ENCODE measurements at regions not wholly inside any gene's neighbourhood (a gene's known extent, or its start where the extent isn't known, plus 50 kb on each side); places are given as distances from the start of the nearest gene placed in this dataset.

DNA sequence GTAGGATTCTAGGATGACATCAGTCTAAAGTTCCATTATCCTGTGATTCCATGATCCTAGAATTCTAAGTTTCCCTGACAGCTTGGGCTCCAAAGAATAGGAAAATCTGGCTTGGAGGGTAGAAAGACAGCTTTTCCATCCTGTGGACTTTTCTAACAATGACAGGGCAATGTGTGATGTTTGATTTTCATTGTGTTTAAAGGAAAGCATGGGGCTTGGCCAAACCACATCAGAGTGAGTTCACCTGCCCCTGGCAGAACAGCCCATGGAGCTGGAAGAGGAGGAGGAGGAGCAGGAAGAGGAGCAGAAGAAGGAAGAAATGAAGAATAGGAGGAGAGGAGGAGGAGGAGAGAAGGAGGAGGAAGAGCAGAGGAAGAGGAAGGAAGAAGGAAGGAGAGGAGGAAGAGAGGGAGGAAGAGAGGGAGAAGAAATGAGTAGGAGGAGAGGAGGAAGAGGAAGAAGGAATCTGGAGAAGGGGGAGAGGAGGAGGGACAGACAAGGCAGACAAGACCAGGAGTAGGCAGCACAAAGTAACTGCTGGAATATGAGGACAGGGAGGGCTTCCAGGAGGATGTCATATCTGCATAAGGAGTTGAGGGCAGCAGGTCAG, 53.1 kb upstream of the WNT11 start:
- TF ChIP-seq POLR2A (IDR thresholded peaks at IDR 0.05), result no peak
- TF ChIP-seq, protein P1, sequence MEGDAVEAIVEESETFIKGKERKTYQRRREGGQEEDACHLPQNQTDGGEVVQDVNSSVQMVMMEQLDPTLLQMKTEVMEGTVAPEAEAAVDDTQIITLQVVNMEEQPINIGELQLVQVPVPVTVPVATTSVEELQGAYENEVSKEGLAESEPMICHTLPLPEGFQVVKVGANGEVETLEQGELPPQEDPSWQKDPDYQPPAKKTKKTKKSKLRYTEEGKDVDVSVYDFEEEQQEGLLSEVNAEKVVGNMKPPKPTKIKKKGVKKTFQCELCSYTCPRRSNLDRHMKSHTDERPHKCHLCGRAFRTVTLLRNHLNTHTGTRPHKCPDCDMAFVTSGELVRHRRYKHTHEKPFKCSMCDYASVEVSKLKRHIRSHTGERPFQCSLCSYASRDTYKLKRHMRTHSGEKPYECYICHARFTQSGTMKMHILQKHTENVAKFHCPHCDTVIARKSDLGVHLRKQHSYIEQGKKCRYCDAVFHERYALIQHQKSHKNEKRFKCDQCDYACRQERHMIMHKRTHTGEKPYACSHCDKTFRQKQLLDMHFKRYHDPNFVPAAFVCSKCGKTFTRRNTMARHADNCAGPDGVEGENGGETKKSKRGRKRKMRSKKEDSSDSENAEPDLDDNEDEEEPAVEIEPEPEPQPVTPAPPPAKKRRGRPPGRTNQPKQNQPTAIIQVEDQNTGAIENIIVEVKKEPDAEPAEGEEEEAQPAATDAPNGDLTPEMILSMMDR (IDR thresholded peaks at IDR 0.05), result no peak

Data from thyroid gland (tissue), 4 donors.